Endothelial cell (in vitro differentiated cells): ENCODE measurements at regions not wholly inside any gene's neighbourhood (a gene's known extent, or its start where the extent isn't known, plus 50 kb on each side); places are given as distances from the start of the nearest gene placed in this dataset.

Source experiments
- DNase-seq: peaks from one replicate; pipeline ENCODE4 v3.0.0; 2021; ENCODE audit warnings: low spot score
- H3K27ac Mint-ChIP-seq: one replicate; pipeline ENCODE4 v1.8.0; 2021; ENCODE audit warnings: mixed read lengths, inconsistent platforms; ENCODE audit not compliant: unreplicated experiment
- H3K27me3 Mint-ChIP-seq: one replicate; pipeline ENCODE4 v1.8.0; 2021; ENCODE audit warnings: mild to moderate bottlenecking, moderate library complexity, mixed read lengths, inconsistent platforms; ENCODE audit not compliant: unreplicated experiment
- H3K36me3 Mint-ChIP-seq: one replicate; pipeline ENCODE4 v1.8.0; 2021; ENCODE audit warnings: mild to moderate bottlenecking, low read depth, mixed read lengths, inconsistent platforms; ENCODE audit not compliant: unreplicated experiment
- H3K4me1 Mint-ChIP-seq: one replicate; pipeline ENCODE4 v1.8.0; 2021; ENCODE audit warnings: mild to moderate bottlenecking, mixed read lengths, inconsistent platforms; ENCODE audit not compliant: unreplicated experiment
- H3K4me3 Mint-ChIP-seq: one replicate; pipeline ENCODE4 v1.8.0; 2021; ENCODE audit warnings: mild to moderate bottlenecking, mixed read lengths, inconsistent platforms; ENCODE audit not compliant: unreplicated experiment
- H3K9me3 Mint-ChIP-seq: one replicate; pipeline ENCODE4 v1.8.0; 2021; ENCODE audit warnings: mixed read lengths, inconsistent platforms; ENCODE audit not compliant: unreplicated experiment
- TF ChIP-seq, protein P1 (sequence below): fragments of 200-600 bp; sonication (generic); IDR thresholded peaks from one replicate; pipeline ENCODE4 v1.5.0; 2021; ENCODE audit warnings: antibody characterized with exemption; ENCODE audit not compliant: unreplicated experiment

GRCh38 chr5:29161399-29162291 is 2031.8 kb upstream of the CDH6 start:
- Mint-ChIP-seq H3K9me3 (no peaks in the 10 kb centered on the region), H3K27ac (no peak overlapping the region), H3K36me3 (no peaks in the 10 kb centered on the region), H3K27me3 (no peaks in the 10 kb centered on the region), H3K4me1 (peaks cover 8% of the 10 kb centered on the region), H3K4me3 (no peak overlapping the region)
- no peak for DNase-seq
- TF ChIP-seq, protein P1, sequence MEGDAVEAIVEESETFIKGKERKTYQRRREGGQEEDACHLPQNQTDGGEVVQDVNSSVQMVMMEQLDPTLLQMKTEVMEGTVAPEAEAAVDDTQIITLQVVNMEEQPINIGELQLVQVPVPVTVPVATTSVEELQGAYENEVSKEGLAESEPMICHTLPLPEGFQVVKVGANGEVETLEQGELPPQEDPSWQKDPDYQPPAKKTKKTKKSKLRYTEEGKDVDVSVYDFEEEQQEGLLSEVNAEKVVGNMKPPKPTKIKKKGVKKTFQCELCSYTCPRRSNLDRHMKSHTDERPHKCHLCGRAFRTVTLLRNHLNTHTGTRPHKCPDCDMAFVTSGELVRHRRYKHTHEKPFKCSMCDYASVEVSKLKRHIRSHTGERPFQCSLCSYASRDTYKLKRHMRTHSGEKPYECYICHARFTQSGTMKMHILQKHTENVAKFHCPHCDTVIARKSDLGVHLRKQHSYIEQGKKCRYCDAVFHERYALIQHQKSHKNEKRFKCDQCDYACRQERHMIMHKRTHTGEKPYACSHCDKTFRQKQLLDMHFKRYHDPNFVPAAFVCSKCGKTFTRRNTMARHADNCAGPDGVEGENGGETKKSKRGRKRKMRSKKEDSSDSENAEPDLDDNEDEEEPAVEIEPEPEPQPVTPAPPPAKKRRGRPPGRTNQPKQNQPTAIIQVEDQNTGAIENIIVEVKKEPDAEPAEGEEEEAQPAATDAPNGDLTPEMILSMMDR = no peak

DNA sequence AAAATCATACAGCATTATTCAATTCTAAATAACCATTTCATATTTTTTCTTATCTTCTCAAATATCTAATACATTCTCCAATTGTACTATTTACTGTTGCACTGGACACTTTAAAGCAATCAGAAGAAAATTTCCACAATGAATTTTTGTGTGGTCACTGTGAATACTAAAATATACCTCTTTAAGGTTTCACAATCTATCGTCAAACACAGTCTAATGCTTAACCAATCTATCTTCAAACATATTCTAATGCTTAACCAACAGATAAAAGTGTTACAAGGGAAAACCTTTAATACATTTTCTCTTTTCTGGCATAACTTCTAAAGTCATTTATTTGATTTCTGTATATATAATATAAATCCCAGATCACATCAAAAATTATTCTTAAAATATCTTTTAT is 2035.5 kb upstream of the CDH6 start:
- H3K9me3 Mint-ChIP-seq = no peaks in the 10 kb centered on the region
- no peak overlapping the region for H3K4me3 Mint-ChIP-seq
- H3K27me3 Mint-ChIP-seq = no peaks in the 10 kb centered on the region
- no peak for DNase-seq
- no peaks in the 10 kb centered on the region for H3K36me3 Mint-ChIP-seq
- TF ChIP-seq, protein P1 = no peak
- no peak overlapping the region for H3K27ac Mint-ChIP-seq
- H3K4me1 Mint-ChIP-seq = peaks cover 9% of the 10 kb centered on the region

DNA sequence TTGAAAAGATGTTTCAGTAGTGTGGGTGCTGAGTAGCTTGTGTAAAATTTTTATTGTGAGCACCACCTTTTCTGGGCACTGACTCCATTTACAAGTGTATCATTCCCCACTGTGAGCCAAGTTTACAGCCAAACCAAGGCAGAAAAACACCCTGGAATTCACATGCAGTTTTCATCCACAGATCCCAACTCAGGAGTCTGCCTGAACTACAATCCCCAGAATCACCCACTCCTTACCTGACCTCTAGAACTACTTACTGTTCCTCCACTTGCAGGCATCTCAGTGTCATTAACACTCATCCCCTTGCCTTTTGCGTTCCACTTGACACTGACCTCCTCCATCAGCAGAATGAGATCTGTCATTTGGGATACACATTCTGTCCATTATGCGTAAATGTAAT is 2042.6 kb upstream of the CDH6 start:
- Mint-ChIP-seq H3K4me3 (no peak overlapping the region), H3K36me3 (no peaks in the 10 kb centered on the region), H3K9me3 (no peaks in the 10 kb centered on the region), H3K27ac (no peak overlapping the region), H3K27me3 (peaks cover 1% of the 10 kb centered on the region), H3K4me1 (peaks cover 4% of the 10 kb centered on the region)
- DNase-seq = no peak
- TF ChIP-seq, protein P1 = no peak

- no peak for DNase-seq
- no peaks in the 10 kb centered on the region for H3K36me3 Mint-ChIP-seq
- H3K4me1 Mint-ChIP-seq = peaks cover 4% of the 10 kb centered on the region
- H3K27ac Mint-ChIP-seq = no peak overlapping the region
- no peaks in the 10 kb centered on the region for H3K9me3 Mint-ChIP-seq
- TF ChIP-seq, protein P1 = no peak
- H3K4me3 Mint-ChIP-seq = no peak overlapping the region
- peaks cover 1% of the 10 kb centered on the region for H3K27me3 Mint-ChIP-seq
Measured at GRCh38 chr5:29148581-29148980, 2044.9 kb upstream of the CDH6 start.

- no peak overlapping the region for H3K4me3 Mint-ChIP-seq
- peaks cover 1% of the 10 kb centered on the region for H3K27me3 Mint-ChIP-seq
- H3K4me1 Mint-ChIP-seq = peaks cover 4% of the 10 kb centered on the region
- TF ChIP-seq, protein P1 = no peak
- no peak for DNase-seq
- H3K9me3 Mint-ChIP-seq = no peaks in the 10 kb centered on the region
- H3K27ac Mint-ChIP-seq = no peak overlapping the region
- H3K36me3 Mint-ChIP-seq = no peaks in the 10 kb centered on the region
Measured at GRCh38 chr5:29148073-29148472, 2045.4 kb upstream of the CDH6 start.
